ENCODE measurements at regions not wholly inside any gene's neighbourhood (a gene's known extent, or its start where the extent isn't known, plus 50 kb on each side); places are given as distances from the start of the nearest gene placed in this dataset.
A peak's percentile ranks its signal among the peaks of the same experiment; 100 is the strongest.
"Not testable (repeated sequence)": the region's sequence is repeated elsewhere in the genome, so short reads cannot be mapped to it uniquely, and the experiment has no call there.

DNA sequence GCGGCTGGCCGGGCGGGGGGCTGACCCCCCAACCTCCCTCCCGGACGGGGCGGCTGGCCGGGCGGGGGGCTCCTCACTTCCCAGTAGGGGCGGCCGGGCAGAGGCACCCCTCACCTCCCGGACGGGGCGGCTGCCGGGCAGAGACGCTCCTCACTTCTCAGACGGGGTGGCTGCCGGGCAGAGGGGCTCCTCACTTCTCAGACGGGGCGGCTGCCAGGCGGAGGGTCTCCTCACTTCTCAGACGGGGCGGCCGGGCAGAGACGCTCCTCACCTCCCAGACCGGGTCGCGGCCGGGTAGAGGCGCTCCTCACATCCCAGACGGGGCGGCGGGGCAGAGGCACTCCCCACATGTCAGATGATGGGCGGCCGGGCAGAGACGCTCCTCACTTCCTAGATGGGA is 112.6 kb upstream of the FAM174B start:
- DNase-seq: not testable (repeated sequence)

GRCh38 chr15:92770641-92771040 is 115.1 kb upstream of the FAM174B start:
- no peak for DNase-seq

- DNase-seq: no peak
Measured at GRCh38 chr15:92772061-92772460, 116.5 kb upstream of the FAM174B start.

DNA sequence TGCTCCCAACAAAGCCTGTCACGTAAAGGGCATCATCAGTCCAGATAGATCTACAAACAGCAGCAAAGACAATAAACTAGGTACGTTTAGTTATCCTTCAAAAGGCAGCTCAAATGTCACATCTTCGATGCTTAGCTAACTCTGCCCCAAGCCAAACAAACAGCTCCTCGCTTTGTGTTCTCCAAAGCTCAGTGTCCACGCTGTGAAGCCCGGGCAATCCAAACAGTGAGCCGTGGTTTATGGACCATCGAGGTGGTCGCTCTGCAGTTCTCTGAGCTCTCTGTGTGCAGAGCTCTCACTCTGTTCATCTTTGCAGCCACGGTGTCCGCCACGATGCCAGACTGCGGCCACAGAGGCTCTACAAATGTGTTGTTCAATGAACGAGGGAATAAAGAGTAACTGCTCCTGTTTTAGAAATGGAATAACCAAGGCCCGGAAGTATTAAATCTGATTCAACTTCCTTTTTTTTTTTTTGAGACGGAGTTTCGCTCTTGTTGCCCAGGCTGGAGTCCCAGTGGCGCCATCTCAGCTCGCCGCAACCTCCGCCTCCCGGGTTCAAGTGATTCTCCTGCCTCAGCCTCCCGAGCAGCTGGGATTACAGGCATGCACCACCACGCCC is 117.2 kb upstream of the FAM174B start:
- DNase-seq: no peak

GRCh38 chr15:92773340-92773739 is 117.8 kb upstream of the FAM174B start:
- DNase-seq: no peak

- DNase-seq: no peak
Measured at GRCh38 chr15:92779874-92780273, 120.2 kb upstream of the CHD2 start.

GRCh38 chr15:92780843-92781242 is 119.3 kb upstream of the CHD2 start:
- DNase-seq: no peak

DNA sequence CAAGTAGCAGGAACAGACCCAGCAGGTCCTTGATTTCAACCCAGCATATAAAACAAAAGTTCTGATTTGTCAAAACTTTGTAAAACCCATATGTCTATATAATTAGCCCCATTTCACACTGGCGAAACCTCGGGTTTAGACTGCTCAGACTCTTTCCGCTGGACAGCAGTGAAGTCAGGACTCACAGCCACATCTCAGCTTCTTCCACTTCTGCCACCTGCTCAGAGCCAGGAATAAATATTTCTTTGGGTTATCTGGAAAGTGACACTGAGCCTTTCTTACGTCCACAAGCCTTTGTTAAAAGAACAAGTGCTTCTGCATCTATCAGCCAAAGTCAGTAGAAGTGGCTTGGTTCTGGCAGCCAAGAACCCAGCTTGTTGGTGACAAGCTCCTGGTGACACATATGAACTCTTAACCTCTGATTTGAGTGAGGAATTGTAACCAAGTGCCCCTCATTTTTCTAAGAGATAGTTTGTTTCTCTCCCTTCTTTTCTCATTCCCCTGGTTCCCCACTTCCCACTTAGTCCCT is 118.1 kb upstream of the CHD2 start:
- DNase-seq: no peak

DNA sequence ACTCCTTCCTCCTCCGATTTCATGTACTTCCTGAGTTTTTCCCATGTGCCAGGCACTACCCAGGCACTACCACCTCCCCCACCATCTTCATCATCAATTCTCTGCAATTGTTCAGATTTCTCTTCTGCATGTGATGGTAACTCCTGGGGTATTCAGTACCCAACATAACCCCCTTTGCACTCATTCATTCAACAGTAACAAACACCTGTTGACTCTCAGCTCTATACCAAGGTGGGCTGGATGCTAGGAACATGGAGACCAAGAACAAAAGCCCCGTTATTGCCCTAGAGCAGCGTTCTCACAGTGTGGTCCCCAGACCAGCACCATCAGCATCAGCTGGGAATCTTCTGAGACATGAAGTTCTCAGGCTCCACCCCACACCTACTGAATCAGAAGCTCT is 113.0 kb upstream of the CHD2 start:
- no peak for DNase-seq

DNA sequence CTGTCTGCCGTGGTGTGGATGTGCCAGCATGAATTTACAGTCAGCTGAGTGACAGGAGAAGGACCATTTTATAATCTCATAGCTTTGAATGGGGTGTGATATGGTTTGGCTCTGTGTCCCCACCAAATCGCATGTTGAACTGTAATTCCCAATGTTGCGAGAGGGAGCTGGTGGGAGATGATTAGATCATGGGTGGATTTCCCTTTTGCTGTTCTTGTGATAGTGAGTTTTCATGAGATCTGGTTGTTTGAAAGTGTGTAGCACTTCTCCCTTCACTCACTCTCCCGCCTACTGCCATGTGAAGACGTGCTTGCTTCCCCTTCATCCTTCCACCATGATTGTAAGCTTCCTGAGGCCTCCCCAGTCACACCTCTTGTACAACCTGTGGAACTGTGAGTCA is 111.9 kb upstream of the CHD2 start:
- DNase-seq: no peak

GRCh38 chr15:92788793-92789192 is 111.3 kb upstream of the CHD2 start:
- not testable (repeated sequence) for DNase-seq

DNA sequence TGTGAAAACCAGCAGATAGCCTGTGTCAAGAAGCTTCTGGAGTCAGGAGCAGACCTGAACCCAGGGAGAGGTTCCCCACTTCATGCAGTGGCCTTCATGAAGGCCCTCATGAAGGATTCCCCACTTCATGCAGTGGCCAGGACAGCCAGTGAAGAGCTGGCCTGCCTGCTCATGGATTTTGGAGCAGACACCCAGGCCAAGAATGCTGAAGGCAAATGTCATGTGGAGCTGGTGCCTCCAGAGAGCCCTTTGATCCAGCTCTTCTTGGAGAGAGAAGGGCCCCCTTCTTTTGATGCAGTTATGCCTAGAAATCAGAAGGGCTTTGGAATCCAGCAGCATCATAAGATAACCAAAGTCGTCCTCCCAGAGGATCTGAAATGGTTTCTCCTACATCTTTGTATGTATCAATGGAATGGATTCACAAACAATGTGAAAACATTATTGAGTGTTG is 103.9 kb upstream of the CHD2 start:
- no peak for DNase-seq

- DNase-seq: peak in 1 of 2 experiments; percentile 23
Measured at GRCh38 chr15:92797168-92798052, 102.7 kb upstream of the CHD2 start.

DNA sequence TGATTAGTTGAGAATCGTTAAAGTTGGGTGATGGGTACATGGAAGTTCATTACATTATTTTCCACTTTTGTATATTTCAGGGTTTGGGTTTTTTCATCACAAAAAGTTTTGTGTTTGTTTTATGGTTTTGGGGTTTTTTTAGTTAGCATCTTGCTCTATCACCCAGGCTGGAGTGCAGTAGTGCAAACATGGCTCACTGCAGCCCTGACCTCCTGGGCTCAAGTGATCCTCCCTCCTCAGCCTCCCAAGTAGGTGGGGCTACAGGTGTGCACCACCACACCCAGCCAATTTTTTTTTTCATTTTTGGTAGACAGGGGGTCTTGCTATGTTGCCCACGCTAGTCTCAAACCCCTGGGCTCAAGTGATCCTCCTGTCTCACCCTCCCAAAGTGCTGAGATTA is 100.1 kb upstream of the CHD2 start:
- no peak for DNase-seq

DNA sequence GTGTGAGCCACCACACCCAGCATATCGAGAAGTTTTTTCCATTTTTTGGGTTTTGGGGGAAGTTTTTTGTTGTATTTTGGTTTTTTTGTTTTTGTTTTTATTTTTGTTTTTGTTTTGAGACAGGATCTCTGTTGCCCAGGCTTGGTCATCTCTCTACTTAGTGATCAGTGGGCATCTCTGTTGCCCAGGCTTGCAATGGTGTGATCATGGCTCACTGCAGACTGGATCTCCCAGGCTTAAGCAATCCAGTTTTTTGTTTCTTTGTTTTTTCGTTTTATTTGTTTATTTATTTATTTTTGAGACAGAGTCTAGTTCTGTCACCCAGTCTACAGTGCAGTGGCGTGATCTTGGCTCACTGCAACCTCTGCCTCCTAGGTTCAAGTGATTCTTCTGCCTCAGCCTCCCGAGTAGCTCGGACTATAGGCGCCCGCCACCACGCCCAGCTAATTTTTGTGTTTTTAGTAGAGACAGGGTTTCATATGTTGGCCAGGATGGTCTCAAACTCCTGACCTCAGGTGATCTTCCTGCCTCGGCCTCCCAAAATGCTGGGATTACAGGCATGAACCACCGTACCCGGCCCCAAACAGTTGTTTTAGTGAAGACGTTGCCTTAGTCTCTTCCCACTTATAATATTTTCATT is 99.6 kb upstream of the CHD2 start:
- DNase-seq: not testable (repeated sequence)

GRCh38 chr15:92801056-92801773 is 98.9 kb upstream of the CHD2 start:
- not testable (repeated sequence) for DNase-seq

DNA sequence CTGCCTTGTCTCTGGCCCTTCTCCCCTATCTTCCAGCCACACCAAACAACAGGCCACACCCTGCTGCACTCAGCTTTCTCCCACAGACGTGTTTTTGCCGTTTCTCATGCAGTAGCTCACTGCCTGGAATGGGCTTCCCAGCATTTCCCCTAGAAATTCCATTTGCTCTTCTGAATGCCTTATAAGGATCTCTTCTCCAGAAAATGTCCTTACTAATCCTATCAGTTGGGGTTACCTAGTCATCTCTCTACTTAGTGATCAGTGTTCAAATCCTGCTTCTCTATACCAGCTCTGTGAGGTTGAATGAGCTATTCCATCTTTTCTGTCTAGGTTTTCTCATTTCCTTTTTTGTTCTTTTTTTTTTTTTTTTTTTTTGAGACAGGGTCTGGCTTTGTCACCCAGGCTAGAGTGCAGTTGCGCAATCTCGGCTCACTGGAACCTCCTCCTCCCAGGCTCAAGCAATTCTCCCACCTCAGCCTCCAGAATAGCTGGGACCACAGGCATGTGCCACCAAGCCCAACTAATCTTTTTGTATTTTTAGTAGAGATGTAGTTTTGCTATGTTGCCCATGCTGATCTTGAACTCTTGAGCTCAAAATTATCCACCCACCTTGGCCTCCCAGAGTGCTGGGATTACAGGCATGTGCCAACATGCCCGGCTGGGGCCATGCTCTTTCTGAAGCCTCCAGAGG is 98.2 kb upstream of the CHD2 start:
- no peak for DNase-seq

- DNase-seq: no peak
Measured at GRCh38 chr15:92803536-92803851, 96.6 kb upstream of the CHD2 start.

- DNase-seq: no peak
Measured at GRCh38 chr15:92803852-92804609, 96.1 kb upstream of the CHD2 start.

DNA sequence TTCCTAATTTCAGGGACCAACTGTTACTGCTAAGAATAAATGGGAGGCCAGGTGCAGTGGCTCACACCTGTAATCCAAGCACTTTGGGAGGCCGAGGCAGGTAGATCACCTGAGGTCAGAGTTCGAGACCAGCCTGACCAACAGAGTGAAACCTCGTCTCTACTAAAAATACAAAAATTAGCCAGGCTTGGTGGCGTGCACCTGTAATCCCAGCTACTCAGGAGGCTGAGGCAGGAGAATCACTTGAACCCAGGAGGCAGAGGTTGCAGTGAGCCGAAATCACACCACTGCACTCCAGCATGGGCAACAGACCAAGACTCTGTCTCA is 95.6 kb upstream of the CHD2 start:
- not testable (repeated sequence) for DNase-seq

GRCh38 chr15:92805080-92805690 is 94.9 kb upstream of the CHD2 start:
- DNase-seq: no peak

Data from cerebellar nuclear complex (tissue), 1 donor.